Fibroblast of lung (primary cell): ENCODE measurements at regions not wholly inside any gene's neighbourhood (a gene's known extent, or its start where the extent isn't known, plus 50 kb on each side); places are given as distances from the start of the nearest gene placed in this dataset.

Source experiments
- EZH2 ChIP-seq: IDR thresholded peaks from 2 replicates; pipeline ENCODE4 v1.5.1; 2012; ENCODE audit warnings: low read length, control low read depth, mild to moderate bottlenecking; ENCODE audit errors: missing control alignments
- TF ChIP-seq, protein P1 (sequence below), 2 donors: IDR thresholded peaks in 1 of 2; conservative IDR thresholded peaks in 1 of 2; 1 replicate in 1 of 2; 2 replicates in 1 of 2; pipeline ENCODE4 v1.5.1; 2011 to 2012; ENCODE audit warnings: low read length in 2 of 2, control low read depth in 1 of 2, inconsistent platforms in 1 of 2, low read depth in 1 of 2, mild to moderate bottlenecking in 1 of 2

DNA sequence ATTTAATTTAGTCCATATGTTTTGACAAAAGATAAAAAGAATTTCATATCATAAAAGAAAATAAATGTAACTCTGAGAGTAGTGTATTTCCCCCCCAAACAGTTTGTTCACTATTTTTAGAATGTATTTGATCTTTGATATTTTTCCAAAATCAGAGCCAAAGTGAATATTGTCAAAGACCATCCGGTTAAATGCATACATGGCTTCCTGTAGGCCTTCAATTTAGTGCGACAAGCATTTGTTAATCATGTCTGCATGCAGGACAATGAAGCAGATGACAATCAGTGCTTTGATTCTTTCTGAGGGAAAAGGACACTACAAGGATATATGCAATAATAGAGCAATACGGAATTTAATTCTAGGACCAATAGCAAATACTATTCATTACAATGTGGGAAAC, 79.8 kb downstream of the ACTBL2 start:
- TF ChIP-seq, protein P1, sequence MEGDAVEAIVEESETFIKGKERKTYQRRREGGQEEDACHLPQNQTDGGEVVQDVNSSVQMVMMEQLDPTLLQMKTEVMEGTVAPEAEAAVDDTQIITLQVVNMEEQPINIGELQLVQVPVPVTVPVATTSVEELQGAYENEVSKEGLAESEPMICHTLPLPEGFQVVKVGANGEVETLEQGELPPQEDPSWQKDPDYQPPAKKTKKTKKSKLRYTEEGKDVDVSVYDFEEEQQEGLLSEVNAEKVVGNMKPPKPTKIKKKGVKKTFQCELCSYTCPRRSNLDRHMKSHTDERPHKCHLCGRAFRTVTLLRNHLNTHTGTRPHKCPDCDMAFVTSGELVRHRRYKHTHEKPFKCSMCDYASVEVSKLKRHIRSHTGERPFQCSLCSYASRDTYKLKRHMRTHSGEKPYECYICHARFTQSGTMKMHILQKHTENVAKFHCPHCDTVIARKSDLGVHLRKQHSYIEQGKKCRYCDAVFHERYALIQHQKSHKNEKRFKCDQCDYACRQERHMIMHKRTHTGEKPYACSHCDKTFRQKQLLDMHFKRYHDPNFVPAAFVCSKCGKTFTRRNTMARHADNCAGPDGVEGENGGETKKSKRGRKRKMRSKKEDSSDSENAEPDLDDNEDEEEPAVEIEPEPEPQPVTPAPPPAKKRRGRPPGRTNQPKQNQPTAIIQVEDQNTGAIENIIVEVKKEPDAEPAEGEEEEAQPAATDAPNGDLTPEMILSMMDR (conservative IDR thresholded peaks at IDR 0.05 in 1 of 2, IDR thresholded peaks at IDR 0.05 in 1 of 2; ENCODE audit: low read depth in 1 of 2, low read length in 2 of 2) = no peak
- no peak for TF ChIP-seq EZH2
